LNCAP (cell line): ENCODE measurements at regions not wholly inside any gene's neighbourhood (a gene's known extent, or its start where the extent isn't known, plus 50 kb on each side); places are given as distances from the start of the nearest gene placed in this dataset.

Experiments
- CTCF ChIP-seq: fragments of 450-650 bp; IDR thresholded peaks from 2 replicates; pipeline ENCODE4 v1.5.1; 2017; ENCODE audit warnings: mild to moderate bottlenecking

GRCh38 chr5:92017776-92018175 is 634.7 kb upstream of the ARRDC3 start:
- no peak for TF ChIP-seq CTCF

DNA sequence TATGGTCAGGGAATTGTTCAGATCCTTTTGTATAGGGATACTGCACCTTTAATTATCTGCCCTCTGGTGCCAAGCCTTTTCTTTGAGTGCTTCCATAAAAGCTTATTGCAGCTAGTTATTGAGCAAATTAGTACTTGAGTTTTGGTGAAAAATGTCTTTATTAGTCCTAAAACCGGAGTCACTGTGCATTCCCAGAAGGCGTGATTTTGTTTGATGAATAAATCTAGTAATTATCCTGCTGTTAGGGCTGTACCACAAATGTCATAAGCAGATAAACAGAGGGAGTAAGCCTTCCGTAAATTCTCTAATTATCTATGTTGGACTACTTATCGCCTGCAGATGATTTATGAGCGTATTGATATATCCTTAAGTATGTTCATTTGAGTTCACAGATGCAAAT is 620.7 kb upstream of the ARRDC3 start:
- no peak for TF ChIP-seq CTCF

- no peak for TF ChIP-seq CTCF
Measured at GRCh38 chr5:92002721-92003274, 619.7 kb upstream of the ARRDC3 start.

GRCh38 chr5:91998774-91999173 is 615.7 kb upstream of the ARRDC3 start:
- no peak for TF ChIP-seq CTCF

DNA sequence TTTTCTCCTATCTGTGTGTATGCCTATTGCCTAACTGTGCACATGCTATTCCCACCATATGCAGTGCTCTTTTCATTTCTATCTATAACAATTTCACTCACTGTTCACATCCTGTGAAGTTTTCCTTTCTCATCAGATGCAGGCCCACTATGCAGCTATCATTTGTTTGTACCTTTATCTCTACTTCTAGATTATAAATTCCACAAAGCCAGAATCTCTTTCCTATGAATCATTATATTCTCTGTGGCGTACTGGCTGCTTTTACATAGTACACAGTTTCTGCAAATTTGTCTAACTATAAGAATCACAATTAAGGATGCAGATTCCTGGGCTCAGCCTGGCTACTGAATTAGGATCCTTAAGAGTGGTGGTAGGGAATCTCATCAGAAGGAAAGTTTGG is 600.8 kb upstream of the ARRDC3 start:
- TF ChIP-seq CTCF: no peak

DNA sequence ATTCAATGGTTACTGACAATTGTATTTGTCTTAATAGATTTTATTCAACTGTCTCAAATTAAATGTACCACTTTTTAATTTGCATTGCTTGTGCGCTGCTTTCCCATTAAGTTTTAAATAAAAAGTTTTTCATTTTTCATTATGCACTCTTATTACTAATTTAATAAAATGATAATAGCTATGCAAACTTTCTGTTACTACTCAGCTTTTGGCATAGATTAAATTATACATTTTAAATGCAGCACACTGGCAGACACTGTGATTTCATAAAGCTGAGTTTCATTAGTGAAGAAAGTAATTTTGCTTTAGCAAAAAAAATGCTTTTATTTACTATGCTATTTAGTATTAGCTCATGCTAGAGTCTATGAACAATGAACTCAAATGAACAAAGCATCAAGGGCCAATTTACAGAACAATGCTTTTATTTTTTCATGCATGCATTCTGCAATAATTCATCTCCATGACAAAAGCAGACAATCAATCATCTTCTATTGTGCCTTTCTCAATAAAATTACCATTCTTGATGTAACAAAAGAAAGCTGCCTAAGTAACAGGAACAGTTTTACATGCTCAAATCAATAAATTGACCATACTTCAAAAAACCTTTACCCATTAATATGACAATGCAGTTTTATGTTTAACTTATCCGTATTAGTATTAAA is 595.2 kb upstream of the ARRDC3 start:
- no peak for TF ChIP-seq CTCF

GRCh38 chr5:91977579-91977978 is 594.5 kb upstream of the ARRDC3 start:
- TF ChIP-seq CTCF: no peak

GRCh38 chr5:91976451-91976850 is 593.3 kb upstream of the ARRDC3 start:
- TF ChIP-seq CTCF: no peak
